HT1080 (cell line): ENCODE measurements at regions not wholly inside any gene's neighbourhood (a gene's known extent, or its start where the extent isn't known, plus 50 kb on each side); places are given as distances from the start of the nearest gene placed in this dataset.

Experiments
- DNase-seq: peaks from one replicate; pipeline ENCODE4 v3.0.0-alpha.2; 2015; ENCODE audit warnings: low read depth

GRCh38 chr5:118692811-118693342, 295.5 kb downstream of the DTWD2 start:
- no peak for DNase-seq

- no peak for DNase-seq
Measured at GRCh38 chr5:118687661-118688621, 300.4 kb downstream of the DTWD2 start.

- no peak for DNase-seq
Measured at GRCh38 chr5:118687100-118687499, 301.2 kb downstream of the DTWD2 start.

DNA sequence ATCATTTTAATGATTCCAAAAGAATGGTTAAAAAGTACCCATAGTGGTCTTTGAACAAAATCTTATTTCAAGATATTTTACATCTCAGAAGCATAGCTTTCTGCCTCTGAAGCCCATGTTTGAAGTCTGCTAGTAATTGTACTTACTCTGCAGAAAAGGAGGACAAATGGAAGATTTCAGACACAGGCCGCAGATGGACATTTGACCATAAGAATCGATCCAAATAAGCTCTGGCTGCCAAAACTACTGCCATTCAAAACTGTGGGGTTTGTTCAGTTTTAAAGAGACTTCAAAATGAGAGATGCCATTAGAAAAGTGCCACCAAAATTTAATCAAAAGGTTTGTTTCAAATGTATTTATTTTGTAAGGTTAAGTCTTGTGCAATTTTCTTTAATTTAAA, 306.7 kb downstream of the DTWD2 start:
- DNase-seq = no peak

DNA sequence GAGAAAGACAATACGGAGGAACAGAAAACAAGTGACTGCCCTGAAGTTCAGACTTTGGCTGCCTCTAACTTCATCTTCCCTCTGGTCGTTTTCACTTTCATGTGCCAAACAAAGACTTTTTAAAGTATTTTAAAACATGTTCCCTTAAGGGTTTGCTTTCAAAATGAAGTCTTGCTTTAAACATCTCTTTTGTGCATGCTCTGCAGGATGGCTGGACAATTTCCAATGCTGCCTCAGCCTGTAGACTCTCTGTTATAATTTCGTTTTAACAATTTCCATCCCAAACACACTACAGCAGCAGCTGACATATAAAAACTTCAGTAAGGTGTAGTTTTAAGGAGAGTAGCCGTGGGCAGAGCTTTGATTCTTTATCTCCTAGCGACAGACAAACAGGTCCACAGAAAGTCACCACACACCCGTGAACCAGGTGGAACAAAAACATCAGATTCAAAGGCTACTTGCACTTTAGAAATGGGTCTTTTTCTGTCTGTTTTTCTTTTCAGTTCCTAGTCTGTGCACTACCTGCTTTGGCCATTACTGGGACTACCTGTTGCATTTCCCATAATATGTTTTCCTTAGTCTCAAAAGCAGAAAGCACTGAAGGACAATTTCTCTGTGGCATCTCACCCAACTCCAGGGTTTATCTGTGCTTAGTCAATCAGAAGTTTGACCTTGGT, 308.9 kb downstream of the DTWD2 start:
- no peak for DNase-seq

DNA sequence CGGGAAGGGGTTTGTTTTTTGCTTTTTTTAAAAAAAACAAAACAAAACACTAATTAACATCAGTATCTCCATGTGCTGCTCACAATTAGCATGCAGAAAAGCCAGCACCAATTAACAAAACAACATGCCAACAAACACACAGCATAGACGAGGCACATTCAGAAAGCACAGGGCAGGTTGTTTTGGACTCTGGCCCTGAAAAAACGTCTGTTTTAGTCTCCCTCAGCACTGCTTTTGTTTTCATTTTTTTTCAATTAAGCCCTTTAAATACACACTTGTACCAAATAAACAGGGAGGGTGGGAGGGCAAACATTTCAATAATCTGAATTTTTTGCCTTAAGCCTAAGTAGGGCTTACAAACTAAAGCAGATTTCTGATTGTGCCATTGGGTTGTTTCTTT, 309.6 kb downstream of the DTWD2 start:
- no peak for DNase-seq

GRCh38 chr5:118675247-118675646, 313.1 kb downstream of the DTWD2 start:
- no peak for DNase-seq

DNA sequence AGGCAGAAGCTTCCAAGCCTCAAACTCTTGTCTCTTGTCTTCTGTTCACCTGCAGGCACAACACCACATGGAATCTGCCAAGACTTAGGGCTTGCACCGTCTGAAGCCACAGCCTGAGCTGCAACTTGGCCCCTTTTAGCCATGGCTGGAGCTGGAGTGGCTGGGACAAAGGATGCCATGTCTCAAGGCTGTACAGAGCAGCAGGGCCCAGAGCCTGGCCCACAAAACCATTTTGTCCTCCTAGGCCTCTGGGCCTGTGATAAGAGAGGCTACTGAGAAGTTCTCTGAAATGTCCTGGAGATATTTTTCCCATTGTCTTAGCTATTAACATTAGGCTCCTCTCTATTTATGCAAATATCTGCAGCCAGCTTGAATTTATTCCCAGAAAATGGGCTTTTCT, 330.8 kb downstream of the DTWD2 start:
- no peak for DNase-seq

- no peak for DNase-seq
Measured at GRCh38 chr5:118653872-118654271, 334.5 kb downstream of the DTWD2 start.

DNA sequence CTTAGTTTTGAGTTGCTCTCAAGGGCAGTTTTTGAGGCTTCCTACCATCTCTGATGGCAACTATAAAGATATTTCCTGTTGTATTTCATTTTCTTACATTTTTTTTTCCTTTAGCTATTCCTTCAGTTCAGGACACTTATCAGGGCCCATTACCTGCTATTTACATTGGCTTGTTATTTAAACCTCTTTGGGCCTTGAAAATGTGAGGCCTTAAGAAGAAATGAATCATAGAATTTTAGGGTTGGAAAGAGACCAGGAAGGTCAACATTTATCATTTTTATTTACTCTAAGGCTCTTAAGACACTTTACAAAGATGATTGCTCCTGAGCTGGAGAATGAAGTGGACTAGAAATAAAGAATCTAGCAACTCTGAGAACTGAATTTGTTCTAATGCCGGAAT, 335.2 kb downstream of the DTWD2 start:
- DNase-seq = no peak

- DNase-seq = no peak
Measured at GRCh38 chr5:118651002-118651401, 337.3 kb downstream of the DTWD2 start.

GRCh38 chr5:118647587-118647986, 340.8 kb downstream of the DTWD2 start:
- DNase-seq = no peak

DNA sequence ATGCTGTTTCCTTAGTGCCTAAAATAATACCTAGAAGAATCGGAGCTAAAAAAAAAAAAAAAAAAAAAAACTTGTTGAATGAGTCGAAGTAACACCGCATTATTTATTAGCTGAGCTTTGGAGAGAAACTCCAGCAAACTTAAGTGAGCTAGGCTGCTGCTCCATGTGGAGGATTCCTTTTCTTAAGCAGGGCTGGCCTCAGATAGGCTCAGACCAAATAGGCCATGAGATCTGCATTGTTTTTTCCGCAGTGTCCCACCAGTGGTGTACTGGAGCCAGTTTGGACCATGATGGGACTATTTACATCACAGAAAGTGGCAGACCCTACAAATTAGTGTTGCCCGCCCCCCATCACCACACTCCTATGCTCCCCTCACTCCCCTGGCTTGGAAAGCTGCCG, 341.4 kb downstream of the DTWD2 start:
- DNase-seq = no peak

DNA sequence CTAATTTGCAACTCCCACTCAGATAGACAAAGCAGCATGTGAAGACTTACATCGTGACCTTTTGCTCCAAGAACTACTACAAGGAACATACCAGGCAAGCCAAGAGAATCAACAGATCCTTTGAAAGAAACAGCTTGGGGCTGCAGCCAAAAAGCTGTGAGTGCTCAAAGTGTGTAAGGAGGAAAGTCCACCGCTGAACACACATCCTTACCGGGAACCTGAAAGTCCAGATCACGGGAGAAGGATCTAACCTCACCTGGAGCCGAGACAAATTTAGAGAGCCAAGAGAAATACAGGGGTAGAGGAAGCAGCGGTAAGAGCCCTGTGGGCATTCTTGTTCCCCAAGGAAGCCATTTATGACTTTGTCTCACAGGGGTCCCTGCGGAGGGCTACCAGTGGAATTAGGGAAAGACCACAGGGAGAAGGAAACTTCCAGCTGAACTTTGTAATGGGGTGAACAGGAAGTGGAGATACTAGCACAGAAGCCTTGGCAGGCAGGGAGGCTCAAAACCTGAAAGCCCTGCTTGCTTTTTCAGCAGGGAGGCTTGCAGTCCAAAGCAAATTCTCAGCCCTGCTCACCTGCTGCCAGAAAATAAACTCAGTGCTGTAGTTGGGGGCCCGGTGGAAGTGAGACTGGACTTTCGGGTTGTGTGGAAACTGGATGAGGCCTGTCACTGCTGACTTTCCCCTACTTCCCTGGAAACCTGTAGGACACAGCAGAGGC, 350.2 kb downstream of the DTWD2 start:
- DNase-seq = no peak

DNA sequence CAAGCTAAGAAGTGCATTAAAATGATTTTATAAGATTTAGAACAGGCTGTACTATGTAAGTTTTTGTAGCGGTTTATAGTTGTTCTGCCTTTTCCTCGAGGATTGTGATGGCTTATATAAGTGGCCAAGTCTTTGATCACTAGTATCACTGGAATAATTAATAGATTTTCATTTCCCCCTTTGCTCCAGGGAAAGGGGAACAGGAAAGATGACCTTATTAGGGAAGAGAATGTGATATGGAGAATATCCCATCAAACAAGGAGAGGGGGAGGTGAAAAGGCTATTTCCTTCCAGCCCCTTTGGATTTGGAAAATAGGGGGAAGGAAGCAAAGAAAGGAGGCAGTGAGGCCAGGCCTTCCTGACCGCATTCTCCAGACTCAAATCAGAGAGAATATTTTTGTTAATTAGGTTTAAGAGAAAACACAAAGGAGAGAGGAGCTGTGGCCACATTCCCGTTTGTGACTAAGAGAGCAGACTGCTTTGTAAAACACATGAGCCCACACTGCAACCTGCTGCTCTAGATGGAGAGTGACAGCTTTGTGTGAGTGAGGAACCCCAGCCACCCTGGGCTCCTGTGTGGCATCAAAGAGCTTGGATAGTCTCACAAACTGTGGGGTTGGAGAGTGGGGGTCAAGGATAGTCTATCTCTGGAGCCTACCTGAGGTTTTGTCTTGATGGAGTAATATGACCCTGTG, 359.5 kb downstream of the DTWD2 start:
- DNase-seq = no peak

GRCh38 chr5:118620233-118620632, 368.1 kb downstream of the DTWD2 start:
- DNase-seq = no peak

DNA sequence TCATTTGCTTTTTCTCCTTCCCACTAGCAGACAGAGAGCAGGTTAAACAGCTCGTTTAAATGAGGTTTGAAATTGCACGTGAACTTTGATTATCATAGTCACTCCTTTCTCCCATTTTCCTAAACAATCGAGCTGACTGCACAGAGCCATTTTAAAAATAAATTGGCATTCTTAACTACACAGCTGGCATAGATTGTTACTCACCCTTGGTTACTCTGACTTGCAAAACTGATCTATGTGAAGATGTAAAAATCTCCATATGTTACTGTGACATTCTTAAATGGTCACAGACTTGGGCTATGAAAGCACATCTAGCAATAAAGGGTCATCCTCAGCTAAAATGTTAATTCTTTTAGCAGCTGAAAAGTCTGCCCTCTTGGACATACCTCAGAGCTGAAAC, 368.5 kb downstream of the DTWD2 start:
- no peak for DNase-seq

DNA sequence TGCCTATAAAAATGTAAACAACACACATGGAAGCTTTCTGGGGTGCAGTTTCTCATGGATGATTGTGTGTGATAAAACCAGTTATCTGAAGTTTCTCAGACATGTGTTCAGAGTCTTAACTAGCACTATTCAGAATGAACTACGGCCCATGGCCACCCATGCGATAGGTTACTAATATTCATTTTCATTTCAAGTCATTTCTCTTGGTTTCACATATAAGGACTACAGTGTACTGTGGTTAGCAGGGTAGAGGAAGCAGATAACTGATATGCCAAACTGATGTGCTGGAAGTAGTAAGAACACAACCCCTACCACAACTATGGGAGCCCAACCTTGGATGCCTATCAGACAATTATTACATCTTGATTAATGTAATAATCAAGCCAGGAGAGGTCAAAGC, 372.1 kb downstream of the DTWD2 start:
- no peak for DNase-seq

DNA sequence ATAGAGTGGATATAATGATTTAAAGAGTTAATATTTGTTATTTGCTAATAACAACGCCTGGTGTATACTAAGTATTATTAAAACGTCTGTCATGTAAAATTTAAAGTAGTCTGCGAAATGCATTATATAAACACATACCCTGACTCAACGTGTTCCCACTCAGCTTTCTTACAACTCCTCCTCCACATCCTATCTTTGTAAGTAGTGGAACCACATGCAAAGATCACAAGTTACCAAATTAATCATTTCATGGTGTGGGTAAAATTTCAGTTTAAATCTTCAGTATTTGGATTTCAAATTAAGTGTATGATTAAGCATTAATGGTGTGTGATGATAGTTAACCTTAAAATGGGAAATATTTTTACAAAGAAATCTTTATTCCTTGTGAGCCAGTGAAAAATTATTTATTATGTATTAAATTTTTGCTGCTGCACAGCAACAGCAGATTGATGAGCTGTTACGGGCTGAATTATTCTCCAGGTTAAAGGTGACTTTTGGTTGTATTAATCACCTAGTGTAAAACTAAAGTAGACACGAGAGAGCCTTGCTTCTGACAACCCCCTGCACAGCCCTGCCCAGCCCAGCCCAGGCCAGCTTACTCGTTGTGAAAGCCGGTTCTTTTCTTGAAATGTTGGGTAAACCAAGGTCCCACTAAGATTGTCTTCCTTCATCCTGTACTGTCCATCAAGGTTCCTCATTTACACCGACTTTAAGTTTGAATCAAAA, 373.5 kb downstream of the DTWD2 start:
- DNase-seq = no peak

DNA sequence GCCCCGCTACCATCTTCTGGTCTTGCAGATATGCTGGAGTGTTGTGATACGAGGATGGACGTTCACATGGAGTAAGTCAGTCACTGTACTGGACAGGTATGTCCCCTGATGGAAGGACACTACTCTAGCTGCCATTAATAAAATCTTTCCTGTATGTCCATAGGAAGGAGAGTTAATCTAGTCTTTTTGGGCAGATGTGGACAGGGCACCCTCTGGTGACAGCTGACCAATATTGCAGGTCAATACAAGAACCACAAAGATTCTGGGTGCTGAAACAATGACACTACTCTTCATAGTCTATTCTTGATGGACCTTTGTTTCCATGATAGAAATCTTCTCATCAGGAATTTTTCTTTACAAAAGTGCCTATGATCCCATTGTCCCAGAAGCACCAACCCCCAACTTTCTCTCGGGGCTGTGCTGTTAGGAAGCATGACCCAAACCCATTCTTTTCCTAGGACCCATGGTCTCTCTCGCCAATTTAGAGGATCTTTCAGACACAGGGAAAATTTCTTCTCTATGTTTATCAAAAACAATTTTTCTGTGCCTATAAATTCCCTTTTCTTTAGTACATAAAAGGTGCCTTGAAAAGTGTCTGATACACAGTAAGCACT, 376.9 kb downstream of the DTWD2 start:
- peak; percentile 30 for DNase-seq
